ENCODE measurements at regions not wholly inside any gene's neighbourhood (a gene's known extent, or its start where the extent isn't known, plus 50 kb on each side); places are given as distances from the start of the nearest gene placed in this dataset.
A peak's percentile ranks its signal among the peaks of the same experiment; 100 is the strongest.

GRCh38 chr3:182220013-182220412, 508.3 kb downstream of the SOX2 start:
- Histone ChIP-seq H3K27ac (ENCODE audit: low read depth) (no peak overlapping the region), H3K4me1 (ENCODE audit: insufficient read depth) (no peaks in the 10 kb centered on the region), H3K36me3 (ENCODE audit: insufficient read depth) (no peaks in the 10 kb centered on the region), H3K4me3 (ENCODE audit: low read depth, low read length) (no peak overlapping the region)
- WGBS, result 23% methylated on average over 1 of the region's 1 CpG
- no peak for DNase-seq (ENCODE audit: extremely low spot score)

- Histone ChIP-seq H3K4me3 (ENCODE audit: low read depth, low read length) (no peak overlapping the region), H3K36me3 (ENCODE audit: insufficient read depth) (no peaks in the 10 kb centered on the region), H3K27ac (ENCODE audit: low read depth) (no peak overlapping the region), H3K4me1 (ENCODE audit: insufficient read depth) (no peaks in the 10 kb centered on the region)
- 64% methylated on average over 1 of the region's 1 CpG for WGBS
- DNase-seq (ENCODE audit: extremely low spot score), result no peak
Observed at GRCh38 chr3:182220471-182220870, 508.7 kb downstream of the SOX2 start.

GRCh38 chr3:182226995-182227394, 515.3 kb downstream of the SOX2 start:
- H3K27ac ChIP-seq (ENCODE audit: low read depth), result no peak overlapping the region
- no peaks in the 10 kb centered on the region for H3K36me3 ChIP-seq (ENCODE audit: insufficient read depth)
- WGBS, result 44% methylated on average over 4 of the region's 4 CpGs
- H3K4me1 ChIP-seq (ENCODE audit: insufficient read depth), result no peaks in the 10 kb centered on the region
- no peak for DNase-seq (ENCODE audit: extremely low spot score)
- H3K4me3 ChIP-seq (ENCODE audit: low read depth, low read length), result no peak overlapping the region

- peaks cover 2% of the 10 kb centered on the region for H3K4me1 ChIP-seq (ENCODE audit: insufficient read depth)
- no peaks in the 10 kb centered on the region for H3K36me3 ChIP-seq (ENCODE audit: insufficient read depth)
- no peak overlapping the region for H3K27ac ChIP-seq (ENCODE audit: low read depth)
- no peak for DNase-seq (ENCODE audit: extremely low spot score)
- no peak overlapping the region for H3K4me3 ChIP-seq (ENCODE audit: low read depth, low read length)
- WGBS, result 100% methylated on average over 1 of the region's 1 CpG
Observed at GRCh38 chr3:182233405-182233804, 521.7 kb downstream of the SOX2 start.

GRCh38 chr3:182233957-182234356, 522.2 kb downstream of the SOX2 start:
- WGBS, result 47% methylated on average over 3 of the region's 3 CpGs
- H3K27ac ChIP-seq (ENCODE audit: low read depth), result no peak overlapping the region
- H3K4me1 ChIP-seq (ENCODE audit: insufficient read depth), result peaks cover 2% of the 10 kb centered on the region
- H3K36me3 ChIP-seq (ENCODE audit: insufficient read depth), result no peaks in the 10 kb centered on the region
- H3K4me3 ChIP-seq (ENCODE audit: low read depth, low read length), result no peak overlapping the region
- DNase-seq (ENCODE audit: extremely low spot score), result no peak

GRCh38 chr3:182234881-182235280, 523.2 kb downstream of the SOX2 start:
- DNase-seq (ENCODE audit: extremely low spot score), result no peak
- WGBS, result 56% methylated on average over 2 of the region's 2 CpGs
- H3K4me1 ChIP-seq (ENCODE audit: insufficient read depth), result peaks cover 2% of the 10 kb centered on the region
- H3K27ac ChIP-seq (ENCODE audit: low read depth), result no peak overlapping the region
- H3K4me3 ChIP-seq (ENCODE audit: low read depth, low read length), result no peak overlapping the region
- H3K36me3 ChIP-seq (ENCODE audit: insufficient read depth), result no peaks in the 10 kb centered on the region

- no peak overlapping the region for H3K27ac ChIP-seq (ENCODE audit: low read depth)
- peaks cover 2% of the 10 kb centered on the region for H3K4me1 ChIP-seq (ENCODE audit: insufficient read depth)
- H3K4me3 ChIP-seq (ENCODE audit: low read depth, low read length), result no peak overlapping the region
- 57% methylated on average over 2 of the region's 2 CpGs for WGBS
- H3K36me3 ChIP-seq (ENCODE audit: insufficient read depth), result no peaks in the 10 kb centered on the region
- DNase-seq (ENCODE audit: extremely low spot score), result no peak
Observed at GRCh38 chr3:182235504-182235903, 523.8 kb downstream of the SOX2 start.

GRCh38 chr3:182238126-182238525, 526.4 kb downstream of the SOX2 start:
- H3K4me1 ChIP-seq (ENCODE audit: insufficient read depth), result peaks cover 2% of the 10 kb centered on the region
- no peak for DNase-seq (ENCODE audit: extremely low spot score)
- no peak overlapping the region for H3K27ac ChIP-seq (ENCODE audit: low read depth)
- no peaks in the 10 kb centered on the region for H3K36me3 ChIP-seq (ENCODE audit: insufficient read depth)
- 37% methylated on average over 8 of the region's 8 CpGs for WGBS
- no peak overlapping the region for H3K4me3 ChIP-seq (ENCODE audit: low read depth, low read length)

GRCh38 chr3:182239316-182239715, 527.6 kb downstream of the SOX2 start:
- Histone ChIP-seq H3K4me3 (ENCODE audit: low read depth, low read length) (no peak overlapping the region), H3K4me1 (ENCODE audit: insufficient read depth) (peaks cover 2% of the 10 kb centered on the region), H3K27ac (ENCODE audit: low read depth) (no peak overlapping the region), H3K36me3 (ENCODE audit: insufficient read depth) (no peaks in the 10 kb centered on the region)
- 92% methylated on average over 2 of the region's 2 CpGs for WGBS
- DNase-seq (ENCODE audit: extremely low spot score), result no peak

- no peak overlapping the region for H3K27ac ChIP-seq (ENCODE audit: low read depth)
- H3K4me3 ChIP-seq (ENCODE audit: low read depth, low read length), result no peak overlapping the region
- H3K4me1 ChIP-seq (ENCODE audit: insufficient read depth), result peaks cover 2% of the 10 kb centered on the region
- no peaks in the 10 kb centered on the region for H3K36me3 ChIP-seq (ENCODE audit: insufficient read depth)
- no peak for DNase-seq (ENCODE audit: extremely low spot score)
- WGBS, result 57% methylated on average over 2 of the region's 2 CpGs
Observed at GRCh38 chr3:182240474-182240873, 528.7 kb downstream of the SOX2 start.

- no peak overlapping the region for H3K27ac ChIP-seq (ENCODE audit: low read depth)
Observed at GRCh38 chr3:182241196-182241765, 529.6 kb downstream of the SOX2 start.

GRCh38 chr3:182241766-182242488, 530.2 kb downstream of the SOX2 start:
- 43% methylated on average over 15 of the region's 15 CpGs for WGBS
- Histone ChIP-seq H3K4me3 (ENCODE audit: low read depth, low read length) (no peak overlapping the region), H3K27ac (ENCODE audit: low read depth) (peak overlapping the region; percentile 32), H3K4me1 (ENCODE audit: insufficient read depth) (peaks cover 2% of the 10 kb centered on the region), H3K36me3 (ENCODE audit: insufficient read depth) (no peaks in the 10 kb centered on the region)
- no peak for DNase-seq (ENCODE audit: extremely low spot score)

More at GRCh38 chr3:182241196-182241765, 529.6 kb downstream of the SOX2 start:
- Histone ChIP-seq H3K36me3 (ENCODE audit: insufficient read depth) (no peaks in the 10 kb centered on the region), H3K4me3 (ENCODE audit: low read depth, low read length) (no peak overlapping the region), H3K4me1 (ENCODE audit: insufficient read depth) (peaks cover 2% of the 10 kb centered on the region)
- DNase-seq (ENCODE audit: extremely low spot score), result no peak
- 71% methylated on average over 8 of the region's 8 CpGs for WGBS

- no peak for DNase-seq (ENCODE audit: extremely low spot score)
- H3K4me1 ChIP-seq (ENCODE audit: insufficient read depth), result peaks cover 2% of the 10 kb centered on the region
- H3K27ac ChIP-seq (ENCODE audit: low read depth), result no peak overlapping the region
- H3K36me3 ChIP-seq (ENCODE audit: insufficient read depth), result no peaks in the 10 kb centered on the region
- H3K4me3 ChIP-seq (ENCODE audit: low read depth, low read length), result no peak overlapping the region
Observed at GRCh38 chr3:182242489-182242942, 530.8 kb downstream of the SOX2 start.

- 58% methylated on average over 1 of the region's 1 CpG for WGBS
- H3K27ac ChIP-seq (ENCODE audit: low read depth), result no peak overlapping the region
- no peaks in the 10 kb centered on the region for H3K4me1 ChIP-seq (ENCODE audit: insufficient read depth)
- no peak for DNase-seq (ENCODE audit: extremely low spot score)
- no peaks in the 10 kb centered on the region for H3K36me3 ChIP-seq (ENCODE audit: insufficient read depth)
- no peak overlapping the region for H3K4me3 ChIP-seq (ENCODE audit: low read depth, low read length)
Observed at GRCh38 chr3:182243625-182244024, 531.9 kb downstream of the SOX2 start.
